OCI-LY7 (cell line): ENCODE measurements at regions not wholly inside any gene's neighbourhood (a gene's known extent, or its start where the extent isn't known, plus 50 kb on each side); places are given as distances from the start of the nearest gene placed in this dataset.

ENCODE experiments used
- BruUV-seq: library from RNA; stranded (reverse); fragments of 400-500 nt; replicated peaks from 2 replicates; lab custom pipeline; 2021; lab: Mats Ljungman, UMichigan
- CTCF ChIA-PET: fragments of 300-600 bp; sonication (Branson Sonifier 250); formaldehyde crosslinking; loops from one replicate; lab custom pipeline; 2022; ENCODE audit warnings: antibody characterized with exemption; ENCODE audit not compliant: unreplicated experiment; lab: Charles Lee
- POLR2A ChIA-PET: fragments of 300-600 bp; sonication (Branson Sonifier 250); formaldehyde crosslinking; loops from one replicate; lab custom pipeline; 2022; ENCODE audit warnings: antibody characterized with exemption; lab: Charles Lee
- DNase-seq: peaks from one replicate; pipeline ENCODE4 v3.0.0-alpha.2; 2015; ENCODE audit warnings: low spot score
- H2AFZ ChIP-seq: fragments of 200-600 bp; sonication (generic), shearing (Covaris generic); 2 replicates; pipeline ENCODE4 v1.6.1; 2014; ENCODE audit warnings: mild to moderate bottlenecking, antibody characterized with exemption, low read length, moderate library complexity
- H3K27ac ChIP-seq: fragments of 200-600 bp; sonication (generic); 2 replicates; pipeline ENCODE4 v1.5.1; 2014; ENCODE audit warnings: mixed run types, low read depth, mild to moderate bottlenecking, moderate library complexity, low read length, inconsistent platforms; ENCODE audit not compliant: poor library complexity, severe bottlenecking
- H3K36me3 ChIP-seq: fragments of 200-600 bp; sonication (generic); 2 replicates; pipeline ENCODE4 v1.6.1; 2014; ENCODE audit warnings: mild to moderate bottlenecking, antibody characterized with exemption, low read length, moderate library complexity, mixed read lengths; ENCODE audit not compliant: insufficient read depth
- H3K4me1 ChIP-seq: fragments of 200-600 bp; sonication (generic); 2 replicates; pipeline ENCODE4 v1.5.1; 2014; ENCODE audit warnings: mild to moderate bottlenecking, low read length; ENCODE audit not compliant: insufficient read depth, poor library complexity, severe bottlenecking
- H3K4me2 ChIP-seq: fragments of 200-600 bp; sonication (generic); 2 replicates; pipeline ENCODE4 v1.6.1; 2014; ENCODE audit warnings: mild to moderate bottlenecking, low read length
- H3K4me3 ChIP-seq: fragments of 200-600 bp; sonication (generic); 2 replicates; pipeline ENCODE4 v1.5.1; 2014; ENCODE audit warnings: mild to moderate bottlenecking, low read depth, low read length; ENCODE audit not compliant: poor library complexity, severe bottlenecking
- H3K79me2 ChIP-seq: fragments of 200-600 bp; sonication (generic); 2 replicates; pipeline ENCODE4 v1.6.1; 2016; ENCODE audit warnings: low read depth, mild to moderate bottlenecking, low read length, moderate library complexity, mixed read lengths; ENCODE audit not compliant: insufficient read depth
- H3K9me2 ChIP-seq: fragments of 200-600 bp; sonication (generic); 2 replicates; pipeline ENCODE4 v1.6.1; 2016; ENCODE audit warnings: mild to moderate bottlenecking, low read length, mixed read lengths; ENCODE audit not compliant: insufficient read depth
- H3K9me3 ChIP-seq: fragments of 200-600 bp; sonication (generic); 2 replicates; pipeline ENCODE4 v1.6.1; 2014; ENCODE audit warnings: mild to moderate bottlenecking, mixed run types, low read length, mixed read lengths
- H4K20me1 ChIP-seq: fragments of 200-600 bp; sonication (generic); 2 replicates; pipeline ENCODE4 v1.6.1; 2014; ENCODE audit warnings: mild to moderate bottlenecking, antibody characterized with exemption, low read length, moderate library complexity, mixed read lengths; ENCODE audit not compliant: insufficient read depth
- CTCF ChIP-seq: fragments of 200-600 bp; sonication (generic); conservative IDR thresholded peaks from 2 replicates; pipeline ENCODE4 v1.5.1; 2014; ENCODE audit warnings: mild to moderate bottlenecking, antibody characterized with exemption, low read length, moderate library complexity, mixed read lengths
- EZH2phosphoT487 ChIP-seq: fragments of 200-600 bp; sonication (generic); IDR thresholded peaks from 2 replicates; pipeline ENCODE4 v1.6.1; 2018; ENCODE audit warnings: low read depth, borderline replicate concordance, mild to moderate bottlenecking, mixed run types, antibody characterized with exemption, low read length, moderate library complexity, mixed read lengths
- intact Hi-C: fragments of 100-400 bp; cut with micrococcal nuclease; formaldehyde crosslinking; loops from one replicate; pipeline ENCODE4 v1.10.0; 2022; ENCODE audit not compliant: unreplicated experiment

GRCh38 chr5:159663986-159664385 lies 252.3 kb upstream of the ADRA1B start:
- no TSS peak for BruUV-seq
- intact Hi-C loops, result no loop called here
- Histone ChIP-seq H3K79me2 (no peaks in the 10 kb centered on the region), H3K36me3 (no peaks in the 10 kb centered on the region), H3K4me3 (no peak overlapping the region), H2AFZ (no peak overlapping the region), H3K27ac (no peak overlapping the region), H3K4me2 (no peak overlapping the region), H3K4me1 (no peaks in the 10 kb centered on the region), H4K20me1 (no peaks in the 10 kb centered on the region), H3K9me3 (no peaks in the 10 kb centered on the region), H3K9me2 (no peaks in the 10 kb centered on the region)
- POLR2A ChIA-PET, result no interaction called here
- DNase-seq, result no peak
- TF ChIP-seq EZH2phosphoT487, result no peak
- CTCF ChIA-PET, result no interaction called here

GRCh38 chr5:159667286-159667685 lies 249.0 kb upstream of the ADRA1B start:
- Histone ChIP-seq H3K9me2 (no peaks in the 10 kb centered on the region), H3K4me2 (no peak overlapping the region), H3K27ac (no peak overlapping the region), H3K4me3 (no peak overlapping the region), H2AFZ (no peak overlapping the region), H3K36me3 (no peaks in the 10 kb centered on the region), H3K79me2 (no peaks in the 10 kb centered on the region), H3K4me1 (no peaks in the 10 kb centered on the region), H4K20me1 (no peaks in the 10 kb centered on the region), H3K9me3 (no peaks in the 10 kb centered on the region)
- CTCF ChIA-PET, result no interaction called here
- TF ChIP-seq CTCF, result no peak
- TF ChIP-seq EZH2phosphoT487, result no peak
- intact Hi-C loops, result no loop called here
- DNase-seq, result no peak
- BruUV-seq, result no TSS peak
- POLR2A ChIA-PET, result interaction anchor here (0.6 kb wide), 1 partner anchor 765 kb away, joined by 3 read pairs; no protein-coding TSS in a partner anchor

GRCh38 chr5:159668556-159668955 lies 247.7 kb upstream of the ADRA1B start:
- intact Hi-C loops, result no loop called here
- Histone ChIP-seq H4K20me1 (no peaks in the 10 kb centered on the region), H3K9me3 (no peaks in the 10 kb centered on the region), H3K36me3 (no peaks in the 10 kb centered on the region), H3K79me2 (no peaks in the 10 kb centered on the region), H2AFZ (no peak overlapping the region), H3K9me2 (no peaks in the 10 kb centered on the region), H3K4me3 (no peak overlapping the region), H3K4me2 (no peak overlapping the region), H3K27ac (no peak overlapping the region), H3K4me1 (no peaks in the 10 kb centered on the region)
- POLR2A ChIA-PET, result no interaction called here
- CTCF ChIA-PET, result no interaction called here
- TF ChIP-seq CTCF, result no peak
- no peak for TF ChIP-seq EZH2phosphoT487
- no TSS peak for BruUV-seq
- no peak for DNase-seq
